SIG-M5 treated with dmso at 0.1 percent for 504 hours (cell line): ENCODE measurements at regions not wholly inside any gene's neighbourhood (a gene's known extent, or its start where the extent isn't known, plus 50 kb on each side); places are given as distances from the start of the nearest gene placed in this dataset.
A peak's percentile ranks its signal among the peaks of the same experiment; 100 is the strongest.
"Not testable (repeated sequence)": the region's sequence is repeated elsewhere in the genome, so short reads cannot be mapped to it uniquely, and the experiment has no call there.

Experiments used
- DNase-seq: peaks from one replicate; lab custom pipeline; 2025; ENCODE audit not compliant: unreplicated experiment; lab: John Stamatoyannopoulos, UW

DNA sequence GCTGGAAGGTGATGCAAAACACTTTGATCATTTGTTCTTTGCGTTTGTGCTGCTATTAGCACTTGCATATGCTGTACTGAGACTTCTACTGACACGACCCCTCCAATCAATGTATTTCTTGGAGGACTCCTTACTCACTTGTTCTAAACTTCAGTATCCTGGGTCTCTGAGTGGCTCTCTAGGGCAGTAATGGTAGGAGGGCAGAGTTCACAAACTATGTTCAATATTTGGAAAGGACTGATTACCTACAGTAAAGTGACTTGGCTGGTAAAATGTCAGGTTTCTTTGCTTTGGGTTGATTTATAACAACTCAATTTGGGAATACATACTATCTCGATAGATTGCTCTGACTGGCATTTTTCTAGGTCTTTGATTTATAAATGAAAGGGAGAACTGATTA is 93.7 kb downstream of the TRIM43 start:
- no peak for DNase-seq

DNA sequence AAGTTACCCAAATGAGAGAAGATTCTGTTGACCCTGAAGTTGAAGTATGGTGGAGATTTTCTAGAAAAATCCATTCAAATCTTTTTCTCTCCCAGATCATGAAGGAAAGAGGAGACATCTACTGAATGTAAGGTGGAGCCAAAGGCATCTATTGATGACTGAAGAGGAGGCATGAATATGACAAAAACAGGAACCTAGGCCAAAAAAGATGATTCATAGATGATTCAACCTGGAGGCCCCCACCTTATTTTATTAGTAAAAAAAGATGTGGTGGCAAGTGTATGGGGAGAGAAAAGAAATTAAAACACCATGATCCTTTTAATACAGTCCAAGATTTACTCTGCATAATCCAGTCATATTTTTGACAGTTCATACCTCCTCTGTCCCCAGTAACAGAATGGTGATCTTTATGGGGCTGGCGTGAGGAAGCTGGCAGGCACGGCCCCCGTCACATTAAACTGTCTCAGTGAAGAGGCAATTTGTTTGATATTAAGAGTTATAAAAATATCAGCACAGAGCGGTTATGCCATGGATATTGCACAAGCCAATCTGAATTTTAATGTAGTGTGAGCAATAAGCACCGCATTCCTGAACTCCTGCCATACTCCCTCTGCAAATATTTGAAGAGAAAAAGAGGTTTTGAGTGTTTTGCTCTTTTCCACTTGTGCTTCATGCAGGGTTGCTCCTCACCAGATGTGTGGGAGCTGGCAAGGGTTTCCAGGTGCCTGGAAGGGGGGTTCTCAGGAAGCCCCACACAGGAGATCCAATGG is 94.4 kb downstream of the TRIM43 start:
- DNase-seq, result not testable (repeated sequence)

DNA sequence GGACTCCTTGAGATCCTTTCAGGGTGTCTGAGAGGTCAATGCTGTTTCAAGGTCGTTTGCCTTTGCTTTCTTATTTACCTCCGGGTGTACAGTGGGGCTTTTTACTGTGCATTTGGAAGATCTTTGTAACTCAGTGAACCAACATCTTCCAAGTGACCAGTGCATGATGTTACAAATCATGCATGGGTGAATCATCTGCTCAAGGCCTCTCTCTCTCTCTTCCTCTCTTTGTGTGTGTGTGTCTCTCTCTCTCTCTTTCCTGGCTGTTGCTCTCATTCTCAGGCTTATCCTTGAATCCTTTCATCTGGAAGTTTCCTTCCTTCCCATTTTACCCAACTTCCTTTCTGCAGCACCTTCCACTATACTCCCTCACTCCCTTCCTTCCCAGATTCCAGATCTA is 96.1 kb downstream of the TRIM43 start:
- not testable (repeated sequence) for DNase-seq

DNA sequence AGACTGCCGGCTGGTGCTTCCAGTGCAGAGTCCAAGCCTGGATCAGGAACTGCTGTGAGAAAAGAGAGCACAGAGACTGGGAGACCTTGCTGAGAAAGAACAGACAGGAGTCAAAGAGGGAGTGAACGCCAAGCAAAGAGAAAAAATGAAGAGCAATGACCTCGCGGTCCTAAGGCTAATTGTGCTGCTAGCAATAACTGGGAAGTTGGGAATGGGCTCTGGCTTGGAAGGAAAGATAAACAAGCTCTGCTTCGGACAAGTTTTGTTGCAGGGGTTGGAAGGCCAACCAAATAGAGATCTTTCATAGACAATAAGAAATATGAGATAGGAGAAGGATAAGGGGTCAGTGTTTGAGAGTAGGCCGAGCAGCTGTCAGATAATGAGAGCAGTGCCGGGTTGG is 99.4 kb downstream of the TRIM43 start:
- not testable (repeated sequence) for DNase-seq

GRCh38 chr2:95693071-95693846 is 101.5 kb downstream of the TRIM43 start:
- DNase-seq, result not testable (repeated sequence)

GRCh38 chr2:95695613-95696012 is 103.8 kb downstream of the TRIM43 start:
- no peak for DNase-seq

DNA sequence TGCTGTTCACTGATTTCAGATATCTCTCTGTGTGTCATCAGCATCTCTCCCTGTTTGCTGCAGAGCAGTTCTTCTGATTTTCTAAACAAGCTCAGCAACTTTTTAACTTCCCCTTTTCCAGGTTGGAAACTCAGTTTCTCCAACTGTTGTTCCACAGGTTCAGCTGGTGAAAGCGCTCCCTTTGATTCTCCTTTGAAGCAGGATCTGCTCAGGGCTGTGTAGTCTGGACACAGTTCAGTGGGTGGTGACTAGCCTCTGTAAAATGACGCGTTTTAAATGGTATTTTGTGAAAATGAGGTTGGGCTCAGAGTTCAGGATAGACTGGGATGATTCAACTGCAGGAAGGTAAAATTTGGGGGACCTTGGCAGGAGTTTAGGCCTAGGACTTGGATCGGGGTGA is 106.3 kb downstream of the TRIM43 start:
- no peak for DNase-seq

DNA sequence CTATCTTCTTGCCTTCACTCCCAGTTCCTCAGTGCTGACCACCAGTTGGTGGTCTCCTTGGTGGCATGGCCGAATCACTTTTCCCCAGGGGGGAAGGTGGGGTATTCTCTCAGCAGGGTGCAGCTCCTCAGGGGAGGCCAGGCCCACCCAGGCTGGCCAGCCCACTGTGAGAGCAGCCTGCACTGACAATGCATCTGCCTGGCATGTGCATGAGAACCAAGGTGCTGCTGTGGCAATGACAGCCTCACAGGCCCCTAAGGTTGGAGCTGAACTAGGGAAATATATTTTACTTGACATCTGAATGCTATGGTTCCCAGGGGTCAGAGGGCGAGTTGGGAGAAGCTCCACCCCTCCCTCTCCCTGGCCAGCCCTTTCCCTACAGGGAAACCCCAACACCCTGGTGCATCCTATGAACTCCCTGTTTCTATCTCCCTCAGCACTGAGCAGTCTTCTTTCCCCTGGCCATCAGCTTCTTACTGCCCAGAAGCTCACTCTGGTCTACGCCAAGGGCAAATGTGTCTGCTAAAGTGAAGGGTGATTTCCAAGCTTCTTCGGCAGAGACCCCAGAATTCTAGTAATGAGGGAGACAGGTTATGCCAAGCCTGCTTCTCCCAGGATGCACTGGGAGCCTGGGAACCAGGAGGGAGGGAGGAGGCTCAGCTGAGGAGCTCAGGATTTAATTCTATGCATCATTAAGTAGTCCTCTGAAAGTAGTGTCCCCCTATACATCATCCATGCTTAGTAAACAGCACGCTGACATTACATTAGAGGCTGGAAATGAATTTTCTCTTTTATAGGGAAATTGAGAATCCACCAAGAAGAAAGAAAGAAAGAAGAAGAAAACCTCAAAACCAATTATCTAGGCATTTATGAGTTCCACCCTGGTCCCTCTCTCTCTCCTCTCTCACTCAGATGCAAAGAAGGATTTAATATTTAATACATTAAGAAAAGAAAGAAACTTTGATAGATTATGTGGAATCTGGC is 107.7 kb downstream of the TRIM43 start:
- not testable (repeated sequence) for DNase-seq

- peak; percentile 42 for DNase-seq
These were observed 108.7 kb downstream of the TRIM43 start for GRCh38 chr2:95700519-95700918.

- DNase-seq, result no peak
These were observed 110.7 kb downstream of the TRIM43 start for GRCh38 chr2:95702471-95702870.

GRCh38 chr2:95707161-95707560 is 115.4 kb downstream of the TRIM43 start:
- not testable (repeated sequence) for DNase-seq

- DNase-seq, result no peak
These were observed 116.0 kb downstream of the TRIM43 start for GRCh38 chr2:95707837-95708236.

DNA sequence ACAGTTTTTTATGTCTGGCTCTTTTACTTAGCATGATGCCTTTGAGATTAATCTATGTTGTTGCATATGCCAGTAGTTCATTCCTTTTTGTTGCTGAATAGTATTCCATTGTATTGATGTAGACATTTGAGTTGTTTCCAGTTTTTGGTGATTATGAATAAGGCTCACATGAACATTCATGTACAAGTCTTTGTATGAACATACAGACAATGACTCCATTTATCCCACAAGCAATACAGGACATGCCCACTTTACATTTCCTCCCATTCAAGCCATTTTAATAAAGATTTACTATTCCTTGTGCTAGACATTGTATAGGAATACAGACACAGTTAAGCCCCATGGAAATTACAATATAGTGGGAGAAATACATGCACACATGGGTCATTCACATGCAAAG is 118.0 kb downstream of the TRIM43 start:
- DNase-seq, result no peak

DNA sequence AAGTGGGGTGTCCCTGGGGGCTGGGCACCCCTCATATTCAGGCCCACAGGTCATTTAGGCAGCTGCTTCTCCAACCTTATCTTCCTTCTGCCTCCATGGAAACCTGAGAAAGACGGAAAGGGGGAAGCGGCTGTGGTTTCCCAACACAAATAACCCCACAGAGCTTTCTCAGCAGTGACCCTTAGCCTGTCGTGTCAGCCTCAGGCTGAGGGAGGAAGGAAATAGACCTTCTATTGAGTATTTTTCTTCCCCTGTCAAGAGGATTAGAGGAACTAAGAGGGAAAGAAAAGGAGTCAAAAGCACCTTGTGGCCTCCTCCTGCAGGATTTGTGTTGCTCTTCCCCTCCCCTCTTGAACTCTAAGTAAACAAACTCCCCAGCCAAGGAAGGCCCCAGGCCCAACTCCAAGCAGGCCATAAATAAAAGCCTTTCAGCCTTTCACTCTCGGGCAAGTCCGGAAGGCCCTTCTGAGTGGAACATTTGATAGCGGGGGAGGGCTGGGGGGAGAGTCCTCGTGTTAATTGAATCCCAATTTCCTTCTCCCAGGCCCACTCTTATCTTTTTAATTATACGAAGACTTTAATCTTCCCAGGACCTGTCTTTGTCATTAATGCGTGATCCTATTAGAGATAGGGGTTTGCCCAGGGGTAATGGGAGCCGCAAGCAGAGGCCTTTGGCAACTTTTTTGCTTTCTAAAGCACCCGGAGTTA is 121.8 kb downstream of the TRIM43 start:
- not testable (repeated sequence) for DNase-seq

- DNase-seq, result not testable (repeated sequence)
These were observed 122.6 kb downstream of the TRIM43 start for GRCh38 chr2:95714398-95714797.

- no peak for DNase-seq
These were observed 127.8 kb downstream of the TRIM43 start for GRCh38 chr2:95719473-95720060.

- no peak for DNase-seq
These were observed 129.9 kb downstream of the TRIM43 start for GRCh38 chr2:95721726-95722125.

DNA sequence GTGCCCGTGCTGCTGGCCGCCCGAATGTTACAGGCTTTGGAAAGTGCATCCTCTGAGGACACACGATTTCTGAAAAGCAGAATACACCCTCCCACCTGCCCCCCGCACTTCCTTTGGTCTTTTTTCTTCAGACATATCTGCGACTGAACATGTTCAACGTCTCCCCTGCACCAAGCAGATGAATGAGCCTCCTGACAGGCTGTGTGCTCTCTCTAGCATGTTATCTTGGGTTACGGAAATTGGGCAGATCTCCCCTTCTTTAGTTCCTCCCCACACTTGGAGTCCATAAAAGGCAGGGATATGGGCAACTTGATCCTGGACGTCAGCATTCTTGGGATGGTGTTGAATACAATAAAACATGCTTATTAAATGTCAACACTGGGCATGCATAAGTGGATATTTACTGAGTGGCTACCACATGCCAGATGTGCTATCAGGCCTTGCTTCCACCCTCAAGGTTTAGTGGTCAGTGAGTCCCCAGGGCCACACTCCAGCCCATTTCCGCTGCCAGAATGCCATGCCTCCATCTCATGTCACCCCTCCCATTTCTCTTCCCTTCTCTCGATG is 130.4 kb downstream of the TRIM43 start:
- no peak for DNase-seq

DNA sequence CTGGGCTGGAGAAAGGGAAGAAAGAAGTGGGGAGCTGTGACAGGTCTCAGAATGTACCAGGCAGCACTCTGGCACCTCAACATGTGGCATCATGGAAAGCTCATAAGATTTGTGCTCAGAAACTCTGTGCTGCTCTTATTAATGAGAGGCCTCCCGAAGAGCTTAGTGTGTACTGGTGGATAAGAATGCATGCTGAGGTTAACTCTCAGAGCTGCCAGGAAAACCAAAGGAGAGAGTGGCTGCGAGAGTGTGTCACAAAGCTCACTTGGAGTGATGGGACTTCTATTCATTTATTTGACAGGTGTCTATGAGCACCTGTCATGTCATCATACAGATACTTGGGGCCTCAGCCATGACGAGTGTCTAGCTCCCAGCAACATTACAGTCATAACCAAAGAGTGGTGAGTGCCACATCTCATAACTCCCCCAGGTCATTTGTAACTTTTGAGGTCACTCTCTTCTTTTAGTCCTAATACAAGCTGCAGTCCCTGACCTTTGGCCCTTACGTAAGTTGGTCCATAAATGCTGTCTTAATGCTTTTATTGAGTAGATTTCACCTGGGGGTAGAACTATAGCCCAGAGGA is 131.9 kb downstream of the TRIM43 start:
- not testable (repeated sequence) for DNase-seq
